ENCODE measurements at regions not wholly inside any gene's neighbourhood (a gene's known extent, or its start where the extent isn't known, plus 50 kb on each side); places are given as distances from the start of the nearest gene placed in this dataset.

GRCh38 chr3:166444336-166444735, 607.1 kb upstream of the BCHE start:
- TF ChIP-seq CTCF (IDR thresholded peaks at IDR 0.05; ENCODE audit: poor library complexity, severe bottlenecking) (no peak), SMC3 (conservative IDR thresholded peaks at IDR 0.05; ENCODE audit: poor library complexity) (no peak), REST (IDR thresholded peaks at IDR 0.05; ENCODE audit: borderline replicate concordance) (no peak), EZH2 (IDR thresholded peaks at IDR 0.05; ENCODE audit: borderline replicate concordance, insufficient read depth, low read length, poor library complexity, severe bottlenecking) (no peak), MXI1 (conservative IDR thresholded peaks at IDR 0.05; ENCODE audit: poor library complexity, severe bottlenecking) (no peak), POLR2AphosphoS5 (IDR thresholded peaks at IDR 0.05) (no peak)

Data from neural cell (in vitro differentiated cells).